GM18517 (cell line): ENCODE measurements at regions not wholly inside any gene's neighbourhood (a gene's known extent, or its start where the extent isn't known, plus 50 kb on each side); places are given as distances from the start of the nearest gene placed in this dataset.

Source experiments
- ATAC-seq: cut with Tn5 transposase; IDR thresholded peaks from one replicate; pipeline ENCODE4 v1.9.1; 2021; ENCODE audit warnings: mild to moderate bottlenecking, moderate library complexity; ENCODE audit not compliant: unreplicated experiment

GRCh38 chr9:73643379-73644013 is 491.8 kb downstream of the ANXA1 start:
- ATAC-seq = no peak

- no peak for ATAC-seq
Measured at GRCh38 chr9:73647560-73647959, 495.9 kb downstream of the ANXA1 start.

- no peak for ATAC-seq
Measured at GRCh38 chr9:73649552-73649951, 497.9 kb downstream of the ANXA1 start.

- ATAC-seq = no peak
Measured at GRCh38 chr9:73655363-73655762, 503.7 kb downstream of the ANXA1 start.

- no peak for ATAC-seq
Measured at GRCh38 chr9:73655831-73656230, 504.2 kb downstream of the ANXA1 start.

- ATAC-seq = no peak
Measured at GRCh38 chr9:73665253-73665652, 513.6 kb downstream of the ANXA1 start.

GRCh38 chr9:73667749-73668148 is 516.1 kb downstream of the ANXA1 start:
- no peak for ATAC-seq

GRCh38 chr9:73680831-73681230 is 529.2 kb downstream of the ANXA1 start:
- ATAC-seq = no peak

GRCh38 chr9:73682789-73683188 is 531.1 kb downstream of the ANXA1 start:
- no peak for ATAC-seq

- ATAC-seq = peak; percentile 57
Measured at GRCh38 chr9:73683862-73684591, 532.4 kb downstream of the ANXA1 start.

GRCh38 chr9:73684601-73685000 is 532.9 kb downstream of the ANXA1 start:
- no peak for ATAC-seq

GRCh38 chr9:73685786-73686185 is 534.1 kb downstream of the ANXA1 start:
- ATAC-seq = no peak

- ATAC-seq = no peak
Measured at GRCh38 chr9:73689051-73689870, 537.6 kb downstream of the ANXA1 start.

- ATAC-seq = no peak
Measured at GRCh38 chr9:73701415-73702057, 549.9 kb downstream of the ANXA1 start.

GRCh38 chr9:73714294-73714693 is 562.6 kb downstream of the ANXA1 start:
- no peak for ATAC-seq

GRCh38 chr9:73715591-73715990 is 563.9 kb downstream of the ANXA1 start:
- ATAC-seq = no peak

- ATAC-seq = no peak
Measured at GRCh38 chr9:73719660-73720059, 568.0 kb downstream of the ANXA1 start.

GRCh38 chr9:73720601-73721000 is 568.9 kb downstream of the ANXA1 start:
- no peak for ATAC-seq

GRCh38 chr9:73736270-73736669 is 584.6 kb downstream of the ANXA1 start:
- ATAC-seq = no peak

- no peak for ATAC-seq
Measured at GRCh38 chr9:73738741-73739530, 587.3 kb downstream of the ANXA1 start.
